ENCODE measurements at regions not wholly inside any gene's neighbourhood (a gene's known extent, or its start where the extent isn't known, plus 50 kb on each side); places are given as distances from the start of the nearest gene placed in this dataset.

- DNase-seq, result no peak
Measured at GRCh38 chr12:16949871-16950667, 344.1 kb upstream of the LMO3 start.

GRCh38 chr12:16949371-16949770 lies 343.4 kb upstream of the LMO3 start:
- DNase-seq, result no peak

GRCh38 chr12:16946704-16947103 lies 340.7 kb upstream of the LMO3 start:
- DNase-seq, result no peak

- DNase-seq, result peak; percentile 30
Measured at GRCh38 chr12:16939871-16940306, 333.9 kb upstream of the LMO3 start.

GRCh38 chr12:16927259-16927658 lies 321.3 kb upstream of the LMO3 start:
- DNase-seq, result no peak

GRCh38 chr12:16920451-16920850 lies 314.5 kb upstream of the LMO3 start:
- no peak for DNase-seq

GRCh38 chr12:16919551-16919950 lies 313.6 kb upstream of the LMO3 start:
- no peak for DNase-seq

GRCh38 chr12:16914853-16915252 lies 308.9 kb upstream of the LMO3 start:
- no peak for DNase-seq

- no peak for DNase-seq
Measured at GRCh38 chr12:16913832-16914490, 308.0 kb upstream of the LMO3 start.

GRCh38 chr12:16901946-16902345 lies 296.0 kb upstream of the LMO3 start:
- DNase-seq, result no peak

GRCh38 chr12:16893426-16893825 lies 287.5 kb upstream of the LMO3 start:
- no peak for DNase-seq

- no peak for DNase-seq
Measured at GRCh38 chr12:16891673-16892072, 285.7 kb upstream of the LMO3 start.

GRCh38 chr12:16884819-16885218 lies 278.9 kb upstream of the LMO3 start:
- no peak for DNase-seq

GRCh38 chr12:16884056-16884455 lies 278.1 kb upstream of the LMO3 start:
- DNase-seq, result no peak

- DNase-seq, result no peak
Measured at GRCh38 chr12:16881986-16882570, 276.1 kb upstream of the LMO3 start.

- DNase-seq, result peak; percentile 51
Measured at GRCh38 chr12:16880864-16881285, 274.9 kb upstream of the LMO3 start.

- no peak for DNase-seq
Measured at GRCh38 chr12:16870845-16871244, 264.9 kb upstream of the LMO3 start.

- DNase-seq, result no peak
Measured at GRCh38 chr12:16863742-16864141, 257.8 kb upstream of the LMO3 start.

- DNase-seq, result no peak
Measured at GRCh38 chr12:16857456-16857923, 251.5 kb upstream of the LMO3 start.

- no peak for DNase-seq
Measured at GRCh38 chr12:16854465-16854864, 248.5 kb upstream of the LMO3 start.

- no peak for DNase-seq
Measured at GRCh38 chr12:16849473-16849872, 243.5 kb upstream of the LMO3 start.

- DNase-seq, result no peak
Measured at GRCh38 chr12:16844875-16845274, 238.9 kb upstream of the LMO3 start.

GRCh38 chr12:16833376-16834015 lies 227.5 kb upstream of the LMO3 start:
- no peak for DNase-seq

Data from NCI-H524 treated with DMSO at 0.1 percent for 48 hours (cell line).